NCI-H345 (cell line): ENCODE measurements at regions not wholly inside any gene's neighbourhood (a gene's known extent, or its start where the extent isn't known, plus 50 kb on each side); places are given as distances from the start of the nearest gene placed in this dataset.

Source experiments
- DNase-seq: peaks from one replicate; lab custom pipeline; 2025; lab: John Stamatoyannopoulos, UW

DNA sequence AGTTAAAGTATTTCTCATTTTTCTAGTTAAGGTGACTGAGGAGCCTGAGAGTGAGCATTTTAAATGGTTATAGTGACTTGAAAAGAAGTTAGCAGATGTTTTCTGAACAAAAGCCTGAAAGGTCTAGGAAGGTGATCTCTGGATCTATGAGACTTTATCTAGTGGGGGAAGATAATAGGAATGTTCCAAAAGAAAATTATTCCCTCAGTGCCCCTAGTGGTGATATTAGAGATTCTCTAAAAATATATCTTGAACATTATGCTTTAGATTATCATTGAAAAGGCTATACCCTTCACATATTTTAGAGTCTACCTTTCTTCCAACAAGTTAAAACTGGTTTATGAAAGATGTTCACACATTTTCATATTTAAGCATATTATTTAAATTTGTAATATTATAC, 69.0 kb upstream of the SPANXN1 start:
- DNase-seq, result no peak

DNA sequence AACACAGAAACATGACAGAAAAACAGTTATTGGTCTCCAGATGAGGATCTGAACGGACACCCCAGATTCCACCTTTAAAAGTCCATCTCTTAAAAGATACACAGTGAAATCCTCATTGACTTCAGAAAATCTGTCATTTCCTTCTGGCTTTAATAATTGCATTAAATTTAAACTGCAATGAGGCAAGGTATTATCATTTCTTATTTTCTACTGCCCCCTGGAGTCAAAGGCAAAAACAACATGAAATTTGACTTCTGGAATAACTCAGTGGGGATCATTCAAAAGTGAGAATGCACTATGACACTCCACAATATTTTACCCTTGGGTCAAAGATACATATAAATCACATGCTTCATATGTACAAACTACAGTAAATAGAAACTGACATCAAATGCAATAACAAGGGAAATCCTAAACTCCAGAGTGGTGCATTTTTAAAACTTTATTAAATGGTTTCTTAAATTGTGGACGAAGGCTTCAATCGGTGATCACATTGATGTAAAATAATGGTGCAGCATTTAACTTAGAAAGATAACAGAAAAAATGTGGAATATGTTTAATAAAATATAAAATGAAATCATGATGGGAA, 56.4 kb upstream of the SPANXN1 start:
- DNase-seq, result peak; percentile 37
